Coronary artery (tissue), 2 donors: ENCODE measurements at regions not wholly inside any gene's neighbourhood (a gene's known extent, or its start where the extent isn't known, plus 50 kb on each side); places are given as distances from the start of the nearest gene placed in this dataset.

ENCODE experiments used
- DNase-seq: peaks from one replicate; pipeline ENCODE4 v3.0.0-alpha.2; 2017; ENCODE audit warnings: low spot score
- H3K27ac ChIP-seq, 2 donors: fragments of 200-600 bp; sonication (generic); one replicate each; pipeline ENCODE4 v1.5.1; 2016 to 2019
- H3K4me3 ChIP-seq: fragments of 200-600 bp; sonication (generic); 2 replicates; pipeline ENCODE4 v1.5.1; 2016; ENCODE audit warnings: mild to moderate bottlenecking, moderate library complexity
- TF ChIP-seq, protein P1 (sequence below): fragments of 200-600 bp; sonication (generic); IDR thresholded peaks from one replicate; pipeline ENCODE4 v1.5.1; 2019; ENCODE audit warnings: antibody characterized with exemption

DNA sequence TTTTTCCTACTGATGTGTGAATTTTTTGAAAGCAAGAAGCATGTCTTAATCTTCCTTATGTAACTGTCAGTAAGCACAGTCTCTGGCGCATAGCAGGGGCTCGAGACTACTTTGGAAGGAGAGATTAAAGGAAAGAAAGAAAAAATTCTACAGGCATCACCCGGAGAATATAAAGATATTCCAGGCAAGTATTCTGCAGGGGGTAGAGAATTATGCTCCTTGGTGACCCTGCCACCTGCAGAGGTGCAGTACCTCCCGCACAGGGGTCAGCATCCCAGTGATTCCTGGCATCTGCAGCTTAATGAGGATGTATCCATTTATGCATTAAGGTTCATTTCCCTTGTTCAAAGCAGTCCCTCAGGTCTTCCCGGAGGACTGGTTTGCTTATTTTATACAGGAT is 87.6 kb upstream of the WLS start:
- no peak overlapping the region for H3K4me3 ChIP-seq
- H3K27ac ChIP-seq: no peak overlapping the region
- DNase-seq: no peak
- TF ChIP-seq, protein P1, sequence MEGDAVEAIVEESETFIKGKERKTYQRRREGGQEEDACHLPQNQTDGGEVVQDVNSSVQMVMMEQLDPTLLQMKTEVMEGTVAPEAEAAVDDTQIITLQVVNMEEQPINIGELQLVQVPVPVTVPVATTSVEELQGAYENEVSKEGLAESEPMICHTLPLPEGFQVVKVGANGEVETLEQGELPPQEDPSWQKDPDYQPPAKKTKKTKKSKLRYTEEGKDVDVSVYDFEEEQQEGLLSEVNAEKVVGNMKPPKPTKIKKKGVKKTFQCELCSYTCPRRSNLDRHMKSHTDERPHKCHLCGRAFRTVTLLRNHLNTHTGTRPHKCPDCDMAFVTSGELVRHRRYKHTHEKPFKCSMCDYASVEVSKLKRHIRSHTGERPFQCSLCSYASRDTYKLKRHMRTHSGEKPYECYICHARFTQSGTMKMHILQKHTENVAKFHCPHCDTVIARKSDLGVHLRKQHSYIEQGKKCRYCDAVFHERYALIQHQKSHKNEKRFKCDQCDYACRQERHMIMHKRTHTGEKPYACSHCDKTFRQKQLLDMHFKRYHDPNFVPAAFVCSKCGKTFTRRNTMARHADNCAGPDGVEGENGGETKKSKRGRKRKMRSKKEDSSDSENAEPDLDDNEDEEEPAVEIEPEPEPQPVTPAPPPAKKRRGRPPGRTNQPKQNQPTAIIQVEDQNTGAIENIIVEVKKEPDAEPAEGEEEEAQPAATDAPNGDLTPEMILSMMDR: no peak

DNA sequence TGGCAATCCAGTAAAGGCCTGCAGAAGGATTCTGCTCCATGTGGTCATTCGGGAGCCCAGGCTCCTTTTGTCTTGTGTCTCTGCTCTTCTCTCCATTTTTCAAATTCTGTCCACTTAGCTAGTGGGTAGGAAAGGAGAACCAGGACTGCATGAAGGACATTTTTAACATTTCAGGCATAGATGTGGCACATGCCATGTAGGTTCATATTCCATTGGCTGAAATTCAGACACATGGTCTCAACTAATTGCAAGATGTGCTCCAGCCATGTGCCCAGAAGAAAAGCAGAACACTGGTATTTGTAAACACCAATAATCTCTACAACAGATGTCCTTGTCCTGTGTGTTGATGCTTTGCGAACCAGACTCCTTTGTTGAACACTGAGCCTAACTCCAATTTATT is 85.2 kb upstream of the WLS start:
- TF ChIP-seq, protein P1: no peak
- DNase-seq: no peak

DNA sequence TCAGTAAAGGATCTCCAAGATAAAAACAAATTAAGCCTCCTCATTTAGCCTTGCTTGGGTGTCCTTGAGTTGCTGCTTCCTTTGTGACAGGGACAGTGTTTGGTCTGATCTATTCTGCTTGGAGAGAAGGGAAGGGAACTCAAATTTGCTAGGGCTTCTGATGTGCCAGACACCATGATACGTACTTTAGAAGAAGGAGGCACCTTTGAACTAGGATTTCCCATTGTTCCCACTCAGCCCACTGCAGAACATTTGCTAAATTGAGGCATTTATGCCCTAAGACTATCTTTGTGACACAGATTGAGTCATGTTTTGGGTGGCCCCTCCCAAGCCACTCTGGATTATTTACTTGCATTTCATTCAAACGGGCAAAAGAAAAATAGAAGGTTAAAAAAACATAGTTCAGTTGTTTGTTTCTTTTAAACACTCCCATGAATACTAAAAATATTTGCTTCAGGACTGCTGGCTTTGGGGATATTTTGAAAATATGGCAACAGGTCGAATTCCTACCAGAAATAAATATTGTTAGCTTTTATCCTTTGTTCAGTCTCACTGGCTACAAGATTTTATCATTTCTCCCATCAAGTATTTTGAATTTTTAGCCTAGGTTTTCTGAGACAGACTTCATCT is 81.9 kb upstream of the WLS start:
- Histone ChIP-seq H3K4me3 (peak overlapping the region; percentile 20), H3K27ac (peak overlapping the region in 1 of 2 donors; percentile 46)
- TF ChIP-seq, protein P1: no peak
- no peak for DNase-seq

More for the DNA sequence above, 85.2 kb upstream of the WLS start:
- Histone ChIP-seq H3K4me3 (no peak overlapping the region), H3K27ac (no peak overlapping the region)

DNA sequence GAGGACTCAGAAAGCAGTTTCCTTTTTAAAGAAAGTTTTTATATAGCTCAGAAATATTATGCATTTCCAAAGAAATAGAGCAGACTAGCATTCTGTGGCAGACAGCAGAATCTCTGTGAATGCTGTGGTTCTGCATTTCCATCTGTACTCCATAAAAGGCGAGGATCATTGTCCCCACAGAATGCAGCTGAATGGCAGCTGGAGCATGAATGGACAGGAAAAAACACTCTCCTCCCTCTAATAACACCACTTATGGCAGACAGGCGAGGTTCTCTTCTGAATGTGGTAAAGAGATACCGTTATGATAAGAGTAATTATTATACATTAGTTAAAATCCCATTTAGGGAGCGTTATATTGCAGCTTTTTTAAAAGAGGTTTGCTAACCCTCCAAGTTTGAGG is 81.4 kb upstream of the WLS start:
- peak overlapping the region; percentile 20 for H3K4me3 ChIP-seq
- H3K27ac ChIP-seq: peak overlapping the region in 1 of 2 donors; percentile 46
- TF ChIP-seq, protein P1: no peak
- DNase-seq: no peak

DNA sequence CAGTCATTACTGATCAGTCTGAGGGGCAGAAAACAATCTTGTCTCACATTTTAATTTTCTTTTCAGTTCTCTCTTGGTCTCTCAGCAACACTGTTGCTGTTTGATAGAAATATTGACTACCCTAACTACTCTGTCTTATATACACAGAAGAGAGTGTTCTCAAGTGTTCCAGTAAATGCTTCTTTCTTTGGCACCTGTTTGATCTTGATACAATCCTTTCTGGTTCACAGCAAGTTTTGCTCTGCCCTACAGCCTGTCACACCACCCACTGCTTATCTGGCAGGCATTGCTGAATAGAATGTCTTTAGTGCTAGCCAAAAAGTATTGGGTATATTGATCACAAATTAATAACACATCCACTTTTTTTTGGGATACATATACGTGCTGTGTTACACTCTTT is 75.7 kb upstream of the WLS start:
- Histone ChIP-seq H3K27ac (no peak overlapping the region), H3K4me3 (no peak overlapping the region)
- TF ChIP-seq, protein P1: no peak
- DNase-seq: no peak

DNA sequence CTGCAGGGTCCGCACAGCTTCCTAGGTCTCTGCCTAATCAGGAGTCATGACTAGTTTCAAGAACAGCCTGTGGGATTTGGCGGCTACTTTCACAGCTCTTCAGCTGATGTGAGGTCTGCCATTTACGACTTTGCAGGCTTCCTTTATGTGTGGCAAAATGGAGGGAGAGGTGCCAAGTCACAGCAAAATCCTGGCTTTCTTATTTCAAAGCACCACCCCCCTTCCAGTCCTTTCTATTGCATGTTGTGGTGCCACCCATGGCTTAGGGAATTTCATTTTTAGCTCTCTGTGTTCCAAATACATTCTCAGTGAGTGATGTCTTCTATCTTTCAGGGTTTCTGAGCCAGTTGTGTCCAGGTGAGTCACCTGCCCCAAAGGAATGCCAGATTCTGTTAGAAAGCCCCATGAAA is 75.1 kb upstream of the WLS start:
- no peak for DNase-seq
- Histone ChIP-seq H3K4me3 (no peak overlapping the region), H3K27ac (no peak overlapping the region)

More for the DNA sequence above, 75.1 kb upstream of the WLS start:
- TF ChIP-seq, protein P1: no peak
